ENCODE measurements at regions not wholly inside any gene's neighbourhood (a gene's known extent, or its start where the extent isn't known, plus 50 kb on each side); places are given as distances from the start of the nearest gene placed in this dataset.
A peak's percentile ranks its signal among the peaks of the same experiment; 100 is the strongest.

- TF ChIP-seq CTCF (IDR thresholded peaks at IDR 0.05), result no peak
- no peaks in the 10 kb centered on the region for H4K20me1 ChIP-seq (ENCODE audit: insufficient read depth, low read length)
- no peaks in the 10 kb centered on the region for H3K27me3 ChIP-seq (ENCODE audit: control insufficient read depth in 2 of 2, insufficient read depth in 2 of 2, low read length in 2 of 2)
- H3K36me3 ChIP-seq (replicated peaks in 1 of 2; ENCODE audit: control insufficient read depth in 1 of 2, insufficient read depth in 2 of 2, low read length in 2 of 2), result no peaks in the 10 kb centered on the region
- WGBS (ENCODE audit: insufficient coverage), result 96% methylated on average over 7 of the region's 8 CpGs
- H3K27ac ChIP-seq (ENCODE audit: low read depth in 1 of 2, low read length in 2 of 2), result no peak overlapping the region
- no peak overlapping the region for H3K4me3 ChIP-seq (replicated peaks in 1 of 3; ENCODE audit: low read depth in 2 of 3, low read length in 3 of 3)
- DNase-seq, result no peak
- H3K4me1 ChIP-seq (ENCODE audit: control insufficient read depth in 1 of 2, insufficient read depth in 2 of 2, low read length in 2 of 2), result no peaks in the 10 kb centered on the region
- Mint-ChIP-seq H3K4me1 (peaks cover 3% of the 10 kb centered on the region), H3K9me3 (peaks cover 5 to 26% (median 14%) of the 10 kb centered on the region in 7 donors), H3K36me3 (no peaks in the 10 kb centered on the region), H3K4me3 (no peak overlapping the region), H3K27ac (no peak overlapping the region), H3K27me3 (ENCODE audit: low read depth in 3 of 3) (peaks cover 0 to 1% (median 0%) of the 10 kb centered on the region in 3 donors)
- peaks cover 4 to 16% of the 10 kb centered on the region in 2 donors for H3K9me3 ChIP-seq (replicated peaks in 1 of 2; ENCODE audit: control insufficient read depth in 1 of 2, insufficient read depth in 1 of 2, low read length in 2 of 2)
- no peak overlapping the region for H3K4me2 ChIP-seq (replicated peaks; ENCODE audit: extremely low read depth, low read length, poor library complexity, severe bottlenecking)
- no peak overlapping the region for H3K9ac ChIP-seq (ENCODE audit: insufficient read depth, low read length, poor library complexity, severe bottlenecking)
- intact Hi-C loops (cut with micrococcal nuclease), result no loop called here
- H2AFZ ChIP-seq (ENCODE audit: insufficient read depth, low read depth, low read length, poor library complexity, severe bottlenecking), result no peak overlapping the region
- H3K79me2 ChIP-seq (ENCODE audit: insufficient read depth, low read length), result no peaks in the 10 kb centered on the region
Measured at GRCh38 chr11:94671553-94672366, 96.4 kb upstream of the AMOTL1 start.

GRCh38 chr11:94672636-94673035 is 95.5 kb upstream of the AMOTL1 start:
- no peaks in the 10 kb centered on the region for H3K36me3 Mint-ChIP-seq
- Histone ChIP-seq H3K4me1 (ENCODE audit: control insufficient read depth in 1 of 2, insufficient read depth in 2 of 2, low read length in 2 of 2) (no peaks in the 10 kb centered on the region), H3K9ac (ENCODE audit: insufficient read depth, low read length, poor library complexity, severe bottlenecking) (no peak overlapping the region), H4K20me1 (ENCODE audit: insufficient read depth, low read length) (no peaks in the 10 kb centered on the region), H3K27me3 (ENCODE audit: control insufficient read depth in 2 of 2, insufficient read depth in 2 of 2, low read length in 2 of 2) (no peaks in the 10 kb centered on the region), H3K4me3 (replicated peaks in 1 of 3; ENCODE audit: low read depth in 2 of 3, low read length in 3 of 3) (no peak overlapping the region), H3K36me3 (replicated peaks in 1 of 2; ENCODE audit: control insufficient read depth in 1 of 2, insufficient read depth in 2 of 2, low read length in 2 of 2) (no peaks in the 10 kb centered on the region), H3K4me2 (replicated peaks; ENCODE audit: extremely low read depth, low read length, poor library complexity, severe bottlenecking) (no peak overlapping the region), H3K79me2 (ENCODE audit: insufficient read depth, low read length) (no peaks in the 10 kb centered on the region), H3K27ac (ENCODE audit: low read depth in 1 of 2, low read length in 2 of 2) (no peak overlapping the region), H2AFZ (ENCODE audit: insufficient read depth, low read depth, low read length, poor library complexity, severe bottlenecking) (no peak overlapping the region), H3K9me3 (replicated peaks in 1 of 2; ENCODE audit: control insufficient read depth in 1 of 2, insufficient read depth in 1 of 2, low read length in 2 of 2) (peaks cover 4 to 16% of the 10 kb centered on the region in 2 donors)
- 96% methylated on average over 7 of the region's 8 CpGs for WGBS (ENCODE audit: insufficient coverage)
- intact Hi-C loops (cut with micrococcal nuclease), result no loop called here
- peak overlapping the region in 1 of 7 donors; percentile 16 for H3K27ac Mint-ChIP-seq
- no peaks in the 10 kb centered on the region for H3K4me1 Mint-ChIP-seq
- no peak for TF ChIP-seq CTCF (IDR thresholded peaks at IDR 0.05)
- peaks cover 5 to 28% (median 14%) of the 10 kb centered on the region in 7 donors for H3K9me3 Mint-ChIP-seq
- no peak for DNase-seq
- no peak overlapping the region for H3K4me3 Mint-ChIP-seq
- peaks cover 0 to 1% (median 0%) of the 10 kb centered on the region in 3 donors for H3K27me3 Mint-ChIP-seq (ENCODE audit: low read depth in 3 of 3)

All from CD14-positive monocyte (primary cell).